ENCODE measurements at regions not wholly inside any gene's neighbourhood (a gene's known extent, or its start where the extent isn't known, plus 50 kb on each side); places are given as distances from the start of the nearest gene placed in this dataset.

DNA sequence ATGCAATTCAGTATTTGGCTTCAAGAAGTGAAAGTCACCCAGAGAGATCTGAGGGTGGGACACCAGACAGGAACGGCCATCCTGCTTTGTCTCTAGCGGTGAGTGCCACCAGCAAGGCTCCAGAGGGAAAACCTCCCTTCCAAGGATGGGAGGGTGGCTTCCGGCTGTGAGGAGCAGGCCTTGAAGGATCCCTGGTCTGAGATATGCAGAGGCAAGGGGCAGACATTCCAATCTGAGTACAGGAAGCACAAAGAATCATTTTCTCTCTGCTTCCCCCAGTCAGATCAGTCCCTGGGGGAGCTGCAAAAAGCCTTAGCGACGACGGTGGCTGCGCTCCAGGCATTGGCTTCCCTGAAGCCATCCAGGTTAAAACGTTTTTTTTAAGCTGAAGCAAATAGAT lies 167.4 kb downstream of the TEX36 start:
- DNase-seq (ENCODE audit: low read depth), result no peak
- TF ChIP-seq, protein P1, sequence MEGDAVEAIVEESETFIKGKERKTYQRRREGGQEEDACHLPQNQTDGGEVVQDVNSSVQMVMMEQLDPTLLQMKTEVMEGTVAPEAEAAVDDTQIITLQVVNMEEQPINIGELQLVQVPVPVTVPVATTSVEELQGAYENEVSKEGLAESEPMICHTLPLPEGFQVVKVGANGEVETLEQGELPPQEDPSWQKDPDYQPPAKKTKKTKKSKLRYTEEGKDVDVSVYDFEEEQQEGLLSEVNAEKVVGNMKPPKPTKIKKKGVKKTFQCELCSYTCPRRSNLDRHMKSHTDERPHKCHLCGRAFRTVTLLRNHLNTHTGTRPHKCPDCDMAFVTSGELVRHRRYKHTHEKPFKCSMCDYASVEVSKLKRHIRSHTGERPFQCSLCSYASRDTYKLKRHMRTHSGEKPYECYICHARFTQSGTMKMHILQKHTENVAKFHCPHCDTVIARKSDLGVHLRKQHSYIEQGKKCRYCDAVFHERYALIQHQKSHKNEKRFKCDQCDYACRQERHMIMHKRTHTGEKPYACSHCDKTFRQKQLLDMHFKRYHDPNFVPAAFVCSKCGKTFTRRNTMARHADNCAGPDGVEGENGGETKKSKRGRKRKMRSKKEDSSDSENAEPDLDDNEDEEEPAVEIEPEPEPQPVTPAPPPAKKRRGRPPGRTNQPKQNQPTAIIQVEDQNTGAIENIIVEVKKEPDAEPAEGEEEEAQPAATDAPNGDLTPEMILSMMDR (conservative IDR thresholded peaks at IDR 0.05; ENCODE audit: low read depth, low read length), result no peak
- no peak overlapping the region for H3K4me3 ChIP-seq (ENCODE audit: low read length)

DNA sequence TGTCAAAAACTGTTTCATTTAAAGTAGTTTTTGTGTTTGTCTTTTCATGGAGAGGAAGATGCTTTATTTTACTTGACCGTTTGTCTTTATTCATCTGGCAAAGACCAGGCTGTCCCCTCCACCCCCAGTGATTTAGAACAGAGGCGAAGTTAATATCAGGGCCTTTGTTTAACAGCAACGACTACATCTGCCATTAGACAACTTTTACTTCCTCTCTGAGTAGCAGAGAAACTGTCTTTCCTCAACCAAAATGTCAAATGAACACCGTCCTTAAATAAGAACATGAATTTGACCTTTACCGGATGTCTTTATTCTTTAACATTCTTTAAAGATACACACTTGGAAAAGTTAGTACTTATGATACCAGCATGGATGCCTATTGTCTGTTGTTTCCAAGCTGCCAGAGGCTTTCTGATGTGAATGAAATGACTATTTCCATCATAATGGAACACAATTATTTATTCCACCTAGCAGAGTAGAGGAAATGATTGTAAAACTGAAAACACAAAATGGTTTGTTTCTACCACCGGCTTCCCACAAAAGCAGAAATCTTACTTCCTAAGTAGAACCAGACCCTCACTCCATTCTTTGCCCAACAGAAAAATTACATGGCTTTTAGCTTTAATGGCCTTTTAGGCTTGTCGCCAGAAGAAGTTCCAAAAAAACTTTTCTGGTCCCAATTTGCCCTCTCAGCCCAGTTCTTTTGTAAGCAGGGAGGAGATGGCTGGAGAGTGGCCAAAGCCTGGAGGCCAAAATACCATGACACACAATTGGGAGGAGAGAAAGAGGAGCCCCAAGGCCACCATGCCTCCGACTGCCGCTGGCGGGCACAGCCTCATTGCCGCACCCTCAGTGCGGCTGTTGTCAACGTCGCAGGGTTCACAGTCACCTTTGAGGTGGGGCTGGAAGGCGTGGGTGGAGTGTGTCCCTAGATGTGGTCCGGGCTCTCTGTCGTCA lies 168.5 kb downstream of the TEX36 start:
- TF ChIP-seq, protein P1 (conservative IDR thresholded peaks at IDR 0.05; ENCODE audit: low read depth, low read length), result no peak
- H3K4me3 ChIP-seq (ENCODE audit: low read length), result no peak overlapping the region
- DNase-seq (ENCODE audit: low read depth), result no peak

DNA sequence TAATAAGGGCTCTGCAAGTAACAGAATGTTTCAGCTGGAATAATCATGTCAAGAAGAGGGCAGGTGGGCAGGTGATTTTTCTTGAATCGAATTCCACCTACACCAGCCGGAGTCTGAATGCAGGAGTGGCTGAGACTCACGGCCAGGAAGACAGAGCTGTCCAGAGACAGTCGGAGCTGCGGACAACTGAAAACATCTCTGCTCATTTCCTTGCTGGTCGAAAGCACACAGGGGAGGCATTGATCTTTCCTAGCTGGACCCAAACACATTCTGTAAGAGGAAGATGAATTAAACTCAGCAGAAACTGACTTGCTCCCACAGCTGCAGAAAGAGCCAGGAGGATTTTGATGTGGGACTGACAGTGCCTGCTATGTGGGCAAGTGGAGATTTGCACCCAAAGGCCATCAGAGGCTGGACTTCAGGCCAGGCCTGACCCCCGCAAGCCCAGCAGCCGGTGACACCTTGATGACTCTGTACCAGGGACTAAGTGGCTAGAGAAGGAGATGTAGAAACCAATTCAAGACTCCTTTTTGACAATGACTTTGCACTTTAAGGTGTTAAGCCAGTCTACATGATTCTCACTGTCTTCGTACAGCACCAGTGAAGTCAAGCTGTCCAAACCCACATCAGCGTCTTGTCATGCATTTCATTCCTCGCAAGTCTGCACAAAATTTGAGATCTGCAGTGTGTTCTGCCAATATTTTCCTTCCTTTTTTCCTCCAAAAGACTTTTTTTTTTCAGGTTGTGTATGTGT lies 169.4 kb downstream of the TEX36 start:
- no peak overlapping the region for H3K4me3 ChIP-seq (ENCODE audit: low read length)
- DNase-seq (ENCODE audit: low read depth), result no peak
- TF ChIP-seq, protein P1 (conservative IDR thresholded peaks at IDR 0.05; ENCODE audit: low read depth, low read length), result no peak

DNA sequence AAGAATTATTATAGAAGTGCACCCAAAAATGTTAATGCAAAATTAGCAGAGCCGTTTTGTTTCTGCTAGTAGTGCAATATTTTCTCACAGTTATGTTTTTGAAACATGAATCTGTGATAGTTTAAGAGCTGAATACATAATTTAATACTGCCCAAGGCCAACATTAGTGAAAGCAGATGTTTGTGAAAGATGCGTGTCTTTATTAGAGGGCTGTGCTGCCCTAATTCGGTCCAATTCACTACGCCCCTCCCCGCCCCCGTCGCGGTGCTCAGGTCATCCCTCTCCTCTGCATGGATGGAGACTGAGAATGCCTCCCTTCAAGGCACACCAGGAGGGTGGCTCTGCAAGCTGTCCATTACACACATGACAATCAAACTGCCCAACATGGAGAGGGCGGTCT lies 172.0 kb downstream of the TEX36 start:
- TF ChIP-seq, protein P1 (conservative IDR thresholded peaks at IDR 0.05; ENCODE audit: low read depth, low read length), result no peak
- no peak for DNase-seq (ENCODE audit: low read depth)
- H3K4me3 ChIP-seq (ENCODE audit: low read length), result no peak overlapping the region

DNA sequence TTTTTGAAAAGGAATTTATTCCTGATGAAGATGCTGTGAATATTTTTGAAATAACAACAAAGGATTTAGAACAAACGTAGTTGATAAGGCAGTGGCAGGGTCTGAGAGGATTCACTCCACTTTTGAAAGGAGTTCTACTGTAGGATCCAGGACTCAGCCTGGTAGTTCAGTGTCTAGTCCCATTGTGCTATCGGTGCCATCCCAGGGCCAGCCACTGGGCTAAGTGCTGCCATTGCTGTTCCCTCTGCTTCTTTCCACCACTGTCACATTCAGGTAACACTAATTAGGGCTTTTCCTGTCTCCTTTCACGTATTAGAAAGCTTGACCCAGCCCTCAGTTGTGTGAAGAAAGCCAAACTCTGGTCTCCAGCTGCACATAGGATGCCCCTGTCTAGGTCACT lies 177.3 kb downstream of the TEX36 start:
- DNase-seq (ENCODE audit: low read depth), result no peak
- no peak overlapping the region for H3K4me3 ChIP-seq (ENCODE audit: low read length)
- TF ChIP-seq, protein P1 (conservative IDR thresholded peaks at IDR 0.05; ENCODE audit: low read depth, low read length), result no peak

DNA sequence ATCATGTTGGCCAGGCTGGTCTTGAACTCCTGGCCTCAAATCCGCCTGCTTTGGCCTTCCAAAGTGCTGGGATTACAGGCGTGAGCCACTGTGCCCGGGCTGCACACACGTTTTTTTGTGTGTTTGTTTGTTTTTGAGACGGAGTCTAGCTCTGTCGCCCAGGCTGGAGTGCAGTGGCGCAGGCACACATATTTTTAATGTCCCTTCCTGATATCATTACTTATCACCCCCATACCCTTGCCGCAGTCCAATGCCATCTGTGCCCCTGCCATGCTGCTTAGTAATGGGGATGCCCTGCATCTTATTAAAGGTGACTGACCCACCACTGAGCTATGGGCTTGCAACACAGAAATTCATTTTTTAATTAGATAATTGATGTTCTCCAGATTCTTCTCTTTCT lies 180.7 kb downstream of the TEX36 start:
- TF ChIP-seq, protein P1 (conservative IDR thresholded peaks at IDR 0.05; ENCODE audit: low read depth, low read length), result no peak
- H3K4me3 ChIP-seq (ENCODE audit: low read length), result no peak overlapping the region
- DNase-seq (ENCODE audit: low read depth), result no peak
